ENCODE measurements at regions not wholly inside any gene's neighbourhood (a gene's known extent, or its start where the extent isn't known, plus 50 kb on each side); places are given as distances from the start of the nearest gene placed in this dataset.
A peak's percentile ranks its signal among the peaks of the same experiment; 100 is the strongest.
"Not testable (repeated sequence)": the region's sequence is repeated elsewhere in the genome, so short reads cannot be mapped to it uniquely, and the experiment has no call there.

DNA sequence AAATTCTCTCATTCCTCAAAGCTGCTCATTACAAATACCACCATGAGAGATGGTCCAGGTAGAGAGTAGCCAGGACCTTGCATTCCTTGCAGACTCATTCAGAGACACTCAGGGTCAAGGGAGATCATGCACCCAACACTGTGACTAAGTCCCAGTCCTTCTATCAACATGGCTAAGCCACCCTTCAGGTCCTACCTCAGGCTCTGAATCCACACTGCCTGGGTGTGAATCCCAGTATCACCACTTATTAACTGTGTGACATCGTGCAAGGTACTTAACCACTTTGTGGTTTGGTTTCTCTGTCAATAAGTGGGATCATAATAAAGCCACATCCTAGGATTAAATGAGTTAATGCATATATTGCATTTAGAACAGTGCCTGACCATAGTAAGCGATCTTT lies 124.1 kb upstream of the NEIL3 start:
- Histone ChIP-seq H3K27me3 (no peaks in the 10 kb centered on the region), H3K4me1 (no peaks in the 10 kb centered on the region), H3K36me3 (no peaks in the 10 kb centered on the region), H3K4me3 (no peak overlapping the region), H3K9ac (no peak overlapping the region), H3K27ac (no peak overlapping the region), H4K20me1 (no peaks in the 10 kb centered on the region), H3K4me2 (no peak overlapping the region), H3K9me3 (no peaks in the 10 kb centered on the region)
- no peak for TF ChIP-seq Cebpa-rat (IDR thresholded peaks at IDR 0.05)

DNA sequence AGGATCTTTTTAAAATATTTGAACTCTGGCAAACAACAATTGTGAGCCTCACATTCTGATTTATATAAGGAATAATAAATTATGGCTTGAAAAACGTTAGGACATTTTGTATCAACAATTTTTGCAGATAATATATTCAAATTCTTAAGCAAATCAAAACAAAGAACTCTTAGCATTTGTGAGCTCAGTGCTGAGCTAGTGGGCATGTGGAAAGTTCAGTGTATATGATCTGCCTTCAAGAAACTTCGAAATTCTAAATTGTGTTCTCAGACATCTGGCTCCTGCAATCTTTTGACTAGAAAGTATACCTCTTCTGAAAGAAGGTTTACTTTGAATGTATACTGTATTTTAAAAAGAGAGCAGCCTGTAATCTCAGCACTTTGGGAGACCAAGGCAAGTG lies 122.3 kb upstream of the NEIL3 start:
- Histone ChIP-seq H4K20me1 (no peaks in the 10 kb centered on the region), H3K27ac (no peak overlapping the region), H3K4me2 (no peak overlapping the region), H3K36me3 (no peaks in the 10 kb centered on the region), H3K27me3 (no peaks in the 10 kb centered on the region), H3K9me3 (no peaks in the 10 kb centered on the region), H3K4me3 (no peak overlapping the region), H3K9ac (no peak overlapping the region), H3K4me1 (no peaks in the 10 kb centered on the region)
- no peak for TF ChIP-seq Cebpa-rat (IDR thresholded peaks at IDR 0.05)

DNA sequence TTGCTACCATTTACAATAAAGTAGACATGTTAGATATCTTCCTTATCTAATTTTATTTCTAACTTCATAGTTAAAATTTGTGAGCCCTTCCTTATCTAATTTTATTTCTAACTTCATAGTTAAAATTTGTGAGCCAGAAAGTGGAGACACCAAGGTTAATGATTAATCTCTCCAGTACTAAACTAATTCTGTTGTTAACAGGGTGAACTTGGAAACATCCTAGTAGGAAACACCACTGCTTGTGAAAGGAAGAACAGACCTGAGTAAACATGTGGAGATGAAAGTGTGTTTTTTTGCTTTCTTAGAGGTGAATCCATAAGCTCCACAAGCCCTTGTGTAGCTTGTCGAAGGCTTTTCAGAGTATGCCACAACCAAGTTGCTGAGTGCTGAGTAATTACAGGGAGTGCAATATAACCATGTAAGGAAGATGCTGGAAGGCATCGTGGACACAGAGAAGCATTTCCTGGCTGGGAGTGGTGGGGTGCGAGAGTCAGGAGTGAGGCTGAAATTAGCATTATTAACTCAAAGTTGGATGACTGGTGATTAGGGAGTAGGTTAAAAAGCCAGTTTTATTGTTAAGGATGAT lies 118.6 kb upstream of the NEIL3 start:
- Histone ChIP-seq H3K4me3 (no peak overlapping the region), H3K9me3 (peaks cover 10% of the 10 kb centered on the region), H3K4me1 (no peaks in the 10 kb centered on the region), H3K27ac (no peak overlapping the region), H3K36me3 (no peaks in the 10 kb centered on the region), H3K27me3 (no peaks in the 10 kb centered on the region), H4K20me1 (no peaks in the 10 kb centered on the region), H3K9ac (no peak overlapping the region), H3K4me2 (no peak overlapping the region)
- no peak for TF ChIP-seq Cebpa-rat (IDR thresholded peaks at IDR 0.05)

DNA sequence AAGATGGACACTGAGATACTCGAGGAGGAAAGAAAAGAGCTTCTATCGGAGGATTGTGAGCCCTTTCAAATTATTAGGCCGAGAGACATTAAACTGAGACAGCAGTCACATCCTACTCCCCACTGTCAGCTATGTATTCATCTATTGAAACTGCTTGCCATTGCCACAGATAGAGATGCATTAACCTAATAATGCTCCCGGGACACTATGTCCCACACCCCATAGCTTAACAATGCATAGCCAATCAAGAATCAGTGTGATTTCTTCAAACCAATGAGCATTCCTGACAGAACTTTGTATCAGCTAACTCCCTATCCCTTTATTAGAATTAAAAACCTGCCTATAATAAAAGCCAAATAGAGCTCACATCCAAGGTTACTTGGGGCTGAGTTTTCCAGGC lies 118.1 kb upstream of the NEIL3 start:
- no peaks in the 10 kb centered on the region for H3K27me3 ChIP-seq
- H4K20me1 ChIP-seq: no peaks in the 10 kb centered on the region
- TF ChIP-seq Cebpa-rat (IDR thresholded peaks at IDR 0.05): no peak
- no peak overlapping the region for H3K27ac ChIP-seq
- H3K9me3 ChIP-seq: peaks cover 10% of the 10 kb centered on the region
- no peaks in the 10 kb centered on the region for H3K36me3 ChIP-seq
- no peaks in the 10 kb centered on the region for H3K4me1 ChIP-seq
- H3K4me2 ChIP-seq: no peak overlapping the region
- no peak overlapping the region for H3K4me3 ChIP-seq
- no peak overlapping the region for H3K9ac ChIP-seq

DNA sequence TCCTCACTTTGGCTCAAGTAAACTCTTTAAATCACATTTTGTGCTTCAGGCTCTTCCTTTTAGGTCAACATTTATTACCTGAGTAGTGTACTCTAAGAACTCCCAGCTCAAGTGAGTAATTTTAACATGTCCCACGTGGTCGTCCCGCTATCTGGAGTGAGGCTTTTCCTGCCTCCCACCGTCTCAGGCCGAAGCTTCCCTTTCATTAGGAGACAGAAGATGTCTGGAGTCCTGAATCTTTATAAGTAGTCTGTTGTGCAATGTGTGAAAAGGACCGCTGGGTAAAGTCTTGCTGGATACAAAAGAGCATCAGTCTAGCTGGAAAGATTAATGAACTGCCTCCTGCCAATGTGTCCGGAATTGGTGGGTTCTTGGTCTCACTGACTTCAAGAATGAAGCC lies 117.7 kb upstream of the NEIL3 start:
- Histone ChIP-seq H3K4me1 (no peaks in the 10 kb centered on the region), H3K36me3 (no peaks in the 10 kb centered on the region), H4K20me1 (no peaks in the 10 kb centered on the region), H3K9ac (no peak overlapping the region), H3K4me2 (no peak overlapping the region), H3K27me3 (no peaks in the 10 kb centered on the region), H3K9me3 (peaks cover 10% of the 10 kb centered on the region), H3K4me3 (no peak overlapping the region), H3K27ac (no peak overlapping the region)
- no peak for TF ChIP-seq Cebpa-rat (IDR thresholded peaks at IDR 0.05)

DNA sequence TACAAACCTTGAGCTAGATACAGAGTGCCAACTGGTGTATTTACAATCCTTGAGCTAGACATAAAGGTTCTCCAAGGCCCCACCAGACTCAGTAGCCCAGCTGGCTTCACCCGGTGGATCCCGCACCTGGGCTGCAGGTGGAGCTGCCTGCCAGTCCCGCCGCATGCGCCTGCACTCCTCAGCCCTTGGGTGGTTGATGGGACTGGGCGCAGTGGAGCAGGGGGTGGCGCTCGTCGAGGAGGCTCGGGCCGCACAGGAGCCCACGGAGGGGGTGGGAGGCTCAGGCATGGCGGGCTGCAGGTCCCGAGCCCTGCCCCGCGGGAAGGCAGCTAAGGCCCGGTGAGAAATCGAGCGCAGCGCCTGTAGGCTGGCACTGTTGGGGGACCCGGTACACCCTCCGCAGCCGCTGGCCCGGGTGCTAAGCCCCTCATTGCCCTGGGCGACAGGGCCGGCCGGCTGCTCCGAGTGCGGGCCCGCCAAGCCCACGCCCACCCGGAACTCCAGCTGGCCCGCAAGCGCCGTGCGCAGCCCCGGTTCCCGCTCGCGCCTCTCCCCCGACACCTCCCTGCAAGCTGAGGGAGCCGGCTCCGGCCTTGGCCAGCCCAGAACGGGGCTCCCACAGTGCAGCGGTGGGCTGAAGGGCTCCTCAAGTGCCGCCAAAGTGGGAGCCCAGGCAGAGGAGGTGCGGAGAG lies 116.5 kb upstream of the NEIL3 start:
- H3K4me2 ChIP-seq, H3K4me3 ChIP-seq, H3K4me1 ChIP-seq, H3K9ac ChIP-seq, H3K9me3 ChIP-seq, H4K20me1 ChIP-seq, H3K36me3 ChIP-seq, H3K27ac ChIP-seq, H3K27me3 ChIP-seq: not testable (repeated sequence)

DNA sequence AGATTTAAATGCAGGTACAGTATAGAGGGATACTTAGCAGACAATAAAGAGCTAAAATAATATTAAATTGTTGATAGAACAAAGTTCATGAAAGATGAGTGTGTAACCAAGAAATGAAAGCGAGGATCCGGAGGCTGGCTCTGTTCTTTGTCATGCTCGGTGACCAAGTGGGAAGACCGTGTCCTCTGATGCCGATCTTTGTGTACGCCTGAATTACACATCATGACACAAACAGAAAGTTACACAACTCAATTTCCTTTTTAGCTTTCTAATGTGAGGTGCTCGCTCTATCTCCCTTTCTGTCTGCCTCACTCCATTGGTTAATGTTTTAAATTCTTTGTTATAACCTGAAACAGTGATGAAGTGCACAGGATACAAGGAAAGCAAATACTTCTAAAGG lies 114.8 kb upstream of the NEIL3 start:
- H3K36me3 ChIP-seq: no peaks in the 10 kb centered on the region
- H3K27me3 ChIP-seq: no peaks in the 10 kb centered on the region
- no peak overlapping the region for H3K27ac ChIP-seq
- H3K4me2 ChIP-seq: no peak overlapping the region
- TF ChIP-seq Cebpa-rat (IDR thresholded peaks at IDR 0.05): no peak
- no peak overlapping the region for H3K9ac ChIP-seq
- H3K9me3 ChIP-seq: peaks cover 10% of the 10 kb centered on the region
- H3K4me3 ChIP-seq: no peak overlapping the region
- no peaks in the 10 kb centered on the region for H4K20me1 ChIP-seq
- no peaks in the 10 kb centered on the region for H3K4me1 ChIP-seq

DNA sequence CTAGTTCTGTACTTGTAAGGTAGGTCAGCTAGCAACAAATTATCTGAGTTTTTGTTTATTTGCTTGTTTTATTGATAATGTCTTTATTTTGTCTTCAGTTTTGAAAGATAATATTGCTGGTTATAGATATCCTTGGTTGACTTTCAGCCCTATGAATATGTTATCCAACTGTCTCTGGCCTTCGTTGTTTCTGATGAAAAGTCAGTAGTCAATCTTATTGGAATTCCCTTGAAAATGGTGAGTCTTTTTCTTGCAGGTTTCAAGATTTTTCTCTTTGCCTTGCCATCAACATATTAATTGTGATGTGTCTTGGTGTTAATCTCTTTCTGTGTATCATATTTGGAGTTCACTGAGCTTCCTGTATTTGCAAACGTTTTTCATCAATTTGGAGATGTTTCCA lies 113.1 kb upstream of the NEIL3 start:
- no peaks in the 10 kb centered on the region for H4K20me1 ChIP-seq
- H3K27me3 ChIP-seq: no peaks in the 10 kb centered on the region
- no peaks in the 10 kb centered on the region for H3K36me3 ChIP-seq
- peaks cover 10% of the 10 kb centered on the region for H3K9me3 ChIP-seq
- TF ChIP-seq Cebpa-rat (IDR thresholded peaks at IDR 0.05): no peak
- no peak overlapping the region for H3K9ac ChIP-seq
- H3K4me3 ChIP-seq: no peak overlapping the region
- no peak overlapping the region for H3K27ac ChIP-seq
- no peaks in the 10 kb centered on the region for H3K4me1 ChIP-seq
- no peak overlapping the region for H3K4me2 ChIP-seq

DNA sequence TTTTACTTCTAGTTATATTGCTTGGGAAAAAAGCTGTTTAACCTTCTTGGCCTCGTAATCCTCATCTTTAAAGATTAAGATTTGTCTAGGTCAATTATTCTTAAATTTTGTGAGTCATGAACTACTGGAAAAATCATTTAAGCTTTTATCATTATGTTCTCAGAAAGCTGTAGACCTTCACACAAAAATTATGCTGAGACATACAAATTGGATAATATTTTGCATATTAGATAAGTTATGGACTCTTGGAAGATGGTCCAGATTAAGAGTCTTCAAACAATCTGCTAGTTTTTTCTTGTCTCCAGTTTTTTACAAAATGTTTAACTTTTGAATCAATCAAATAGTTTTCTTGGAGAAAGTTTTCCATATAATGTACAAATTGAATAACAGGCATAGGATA lies 108.1 kb upstream of the NEIL3 start:
- no peaks in the 10 kb centered on the region for H4K20me1 ChIP-seq
- H3K9ac ChIP-seq: no peak overlapping the region
- H3K4me2 ChIP-seq: no peak overlapping the region
- no peaks in the 10 kb centered on the region for H3K36me3 ChIP-seq
- no peak overlapping the region for H3K4me3 ChIP-seq
- H3K27me3 ChIP-seq: no peaks in the 10 kb centered on the region
- H3K4me1 ChIP-seq: no peaks in the 10 kb centered on the region
- H3K9me3 ChIP-seq: no peaks in the 10 kb centered on the region
- TF ChIP-seq Cebpa-rat (IDR thresholded peaks at IDR 0.05): no peak
- H3K27ac ChIP-seq: no peak overlapping the region

DNA sequence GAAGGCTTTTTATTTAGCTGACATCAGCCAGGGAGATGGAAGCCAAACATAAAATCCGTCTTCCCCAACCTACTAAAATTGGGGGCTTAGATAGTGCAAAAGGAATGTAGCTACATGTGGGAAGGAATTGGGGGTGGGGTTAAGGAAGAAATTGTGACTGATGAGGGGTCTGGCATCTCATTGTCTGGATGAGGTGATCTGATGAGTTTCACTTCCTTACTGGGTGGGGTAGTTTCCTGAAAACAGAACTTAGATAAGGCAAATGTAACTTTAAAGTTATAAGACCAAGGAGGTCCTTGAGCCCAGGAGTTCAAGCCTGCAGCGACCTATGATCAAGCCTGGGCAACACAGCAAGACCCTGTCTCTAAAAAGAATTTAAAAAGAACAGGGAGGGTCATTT lies 105.5 kb upstream of the NEIL3 start:
- Histone ChIP-seq H3K36me3 (no peaks in the 10 kb centered on the region), H3K27me3 (no peaks in the 10 kb centered on the region), H3K4me2 (peak overlapping the region; percentile 1; the same call in 1 of the 2 replicates), H3K4me3 (no peak overlapping the region), H3K9ac (no peak overlapping the region), H3K9me3 (no peaks in the 10 kb centered on the region), H3K27ac (no peak overlapping the region), H3K4me1 (no peaks in the 10 kb centered on the region), H4K20me1 (no peaks in the 10 kb centered on the region)
- TF ChIP-seq Cebpa-rat (IDR thresholded peaks at IDR 0.05): no peak

DNA sequence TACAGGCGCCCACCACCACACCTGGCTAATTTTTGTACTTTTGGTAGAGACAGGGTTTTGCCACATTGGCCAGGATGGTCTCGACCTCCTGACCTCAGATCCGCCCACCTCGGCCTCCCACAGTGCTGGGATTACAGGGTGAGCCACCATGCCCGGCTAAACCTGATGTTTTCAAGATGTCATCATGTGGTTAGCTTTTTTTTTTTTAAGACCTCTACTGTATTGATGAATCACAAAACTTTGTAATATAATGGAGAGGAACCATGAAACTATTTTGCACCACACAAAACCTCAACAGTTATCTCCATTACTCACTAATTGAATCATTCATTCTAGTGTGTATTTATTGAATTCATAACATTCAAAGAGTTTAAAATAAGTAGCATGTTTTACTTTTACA lies 94.7 kb upstream of the NEIL3 start:
- Histone ChIP-seq H3K36me3 (no peaks in the 10 kb centered on the region), H3K27ac (no peak overlapping the region), H3K27me3 (no peaks in the 10 kb centered on the region), H3K4me1 (no peaks in the 10 kb centered on the region), H3K4me2 (no peak overlapping the region), H3K9ac (no peak overlapping the region), H3K9me3 (no peaks in the 10 kb centered on the region), H3K4me3 (no peak overlapping the region), H4K20me1 (no peaks in the 10 kb centered on the region)
- no peak for TF ChIP-seq Cebpa-rat (IDR thresholded peaks at IDR 0.05)
